Activated naive CD4-positive, alpha-beta T cell treated with anti-CD3 and anti-CD28 coated beads, Interleukin-2, amount 10 ng/mL, durations not matched to agents 7 days and 5 days (primary cell): ENCODE measurements at regions not wholly inside any gene's neighbourhood (a gene's known extent, or its start where the extent isn't known, plus 50 kb on each side); places are given as distances from the start of the nearest gene placed in this dataset.

ENCODE experiments used
- CTCF ChIA-PET: fragments of 350-600 bp; sonication (Branson Sonifier 250); formaldehyde crosslinking; loops from one replicate; lab custom pipeline; 2021; ENCODE audit warnings: antibody characterized with exemption; lab: Charles Lee
- DNase-seq: peaks from one replicate; pipeline ENCODE4 v3.0.0-alpha.2; 2020
- H3K27ac Mint-ChIP-seq: one replicate; pipeline ENCODE4 v1.8.0; 2021; ENCODE audit warnings: mild to moderate bottlenecking, moderate library complexity, mixed read lengths
- H3K27me3 Mint-ChIP-seq: one replicate; pipeline ENCODE4 v1.8.0; 2021; ENCODE audit warnings: mild to moderate bottlenecking, mixed read lengths
- H3K36me3 Mint-ChIP-seq: one replicate; pipeline ENCODE4 v1.8.0; 2021; ENCODE audit warnings: mixed read lengths
- H3K4me1 Mint-ChIP-seq: one replicate; pipeline ENCODE4 v1.8.0; 2021; ENCODE audit warnings: mixed read lengths
- H3K4me3 Mint-ChIP-seq: one replicate; pipeline ENCODE4 v1.8.0; 2021; ENCODE audit warnings: mild to moderate bottlenecking, moderate library complexity, mixed read lengths
- H3K9me3 Mint-ChIP-seq: one replicate; pipeline ENCODE4 v1.8.0; 2021; ENCODE audit warnings: mixed read lengths

GRCh38 chr7:52253953-52254352 is 781.5 kb upstream of the POM121L12 start:
- no peak for DNase-seq
- Mint-ChIP-seq H3K4me1 (no peaks in the 10 kb centered on the region), H3K27me3 (no peaks in the 10 kb centered on the region), H3K36me3 (no peaks in the 10 kb centered on the region), H3K27ac (no peak overlapping the region), H3K9me3 (peaks cover 18% of the 10 kb centered on the region), H3K4me3 (no peak overlapping the region)
- CTCF ChIA-PET: no interaction called here

GRCh38 chr7:52249741-52250140 is 785.7 kb upstream of the POM121L12 start:
- H3K36me3 Mint-ChIP-seq: no peaks in the 10 kb centered on the region
- H3K9me3 Mint-ChIP-seq: peaks cover 16% of the 10 kb centered on the region
- H3K4me3 Mint-ChIP-seq: no peak overlapping the region
- no peaks in the 10 kb centered on the region for H3K4me1 Mint-ChIP-seq
- no peak overlapping the region for H3K27ac Mint-ChIP-seq
- no peak for DNase-seq
- H3K27me3 Mint-ChIP-seq: no peaks in the 10 kb centered on the region
- CTCF ChIA-PET: no interaction called here

- no peaks in the 10 kb centered on the region for H3K27me3 Mint-ChIP-seq
- H3K36me3 Mint-ChIP-seq: no peaks in the 10 kb centered on the region
- DNase-seq: no peak
- no peaks in the 10 kb centered on the region for H3K4me1 Mint-ChIP-seq
- CTCF ChIA-PET: no interaction called here
- no peak overlapping the region for H3K27ac Mint-ChIP-seq
- no peak overlapping the region for H3K4me3 Mint-ChIP-seq
- H3K9me3 Mint-ChIP-seq: peaks cover 13% of the 10 kb centered on the region
Measured at GRCh38 chr7:52247518-52247917, 787.9 kb upstream of the POM121L12 start.

- no peak for DNase-seq
- Mint-ChIP-seq H3K4me3 (no peak overlapping the region), H3K27ac (no peak overlapping the region), H3K9me3 (peaks cover 14% of the 10 kb centered on the region), H3K27me3 (no peaks in the 10 kb centered on the region), H3K4me1 (no peaks in the 10 kb centered on the region), H3K36me3 (no peaks in the 10 kb centered on the region)
- CTCF ChIA-PET: no interaction called here
Measured at GRCh38 chr7:52243685-52244084, 791.7 kb upstream of the POM121L12 start.

GRCh38 chr7:52233248-52233647 is 802.2 kb upstream of the POM121L12 start:
- H3K27me3 Mint-ChIP-seq: no peaks in the 10 kb centered on the region
- H3K36me3 Mint-ChIP-seq: no peaks in the 10 kb centered on the region
- H3K9me3 Mint-ChIP-seq: peaks cover 17% of the 10 kb centered on the region
- H3K27ac Mint-ChIP-seq: no peak overlapping the region
- CTCF ChIA-PET: no interaction called here
- no peaks in the 10 kb centered on the region for H3K4me1 Mint-ChIP-seq
- H3K4me3 Mint-ChIP-seq: no peak overlapping the region
- no peak for DNase-seq

GRCh38 chr7:52211930-52212329 is 823.5 kb upstream of the POM121L12 start:
- no peaks in the 10 kb centered on the region for H3K36me3 Mint-ChIP-seq
- H3K4me3 Mint-ChIP-seq: no peak overlapping the region
- H3K27ac Mint-ChIP-seq: no peak overlapping the region
- no peaks in the 10 kb centered on the region for H3K27me3 Mint-ChIP-seq
- H3K9me3 Mint-ChIP-seq: peaks cover 12% of the 10 kb centered on the region
- CTCF ChIA-PET: no interaction called here
- no peaks in the 10 kb centered on the region for H3K4me1 Mint-ChIP-seq
- no peak for DNase-seq

- CTCF ChIA-PET: no interaction called here
- Mint-ChIP-seq H3K9me3 (peaks cover 15% of the 10 kb centered on the region), H3K27ac (no peak overlapping the region), H3K27me3 (no peaks in the 10 kb centered on the region), H3K4me3 (no peak overlapping the region), H3K4me1 (no peaks in the 10 kb centered on the region), H3K36me3 (no peaks in the 10 kb centered on the region)
- no peak for DNase-seq
Measured at GRCh38 chr7:52209614-52210013, 825.8 kb upstream of the POM121L12 start.

GRCh38 chr7:52197221-52197620 is 838.2 kb upstream of the POM121L12 start:
- no peak for DNase-seq
- Mint-ChIP-seq H3K36me3 (no peaks in the 10 kb centered on the region), H3K4me3 (no peak overlapping the region), H3K27me3 (no peaks in the 10 kb centered on the region), H3K27ac (no peak overlapping the region), H3K4me1 (no peaks in the 10 kb centered on the region), H3K9me3 (peaks cover 3% of the 10 kb centered on the region)
- CTCF ChIA-PET: no interaction called here

- Mint-ChIP-seq H3K4me1 (no peaks in the 10 kb centered on the region), H3K9me3 (peaks cover 3% of the 10 kb centered on the region), H3K27ac (no peak overlapping the region), H3K27me3 (no peaks in the 10 kb centered on the region), H3K36me3 (no peaks in the 10 kb centered on the region), H3K4me3 (no peak overlapping the region)
- CTCF ChIA-PET: no interaction called here
- no peak for DNase-seq
Measured at GRCh38 chr7:52195664-52196063, 839.8 kb upstream of the POM121L12 start.

- CTCF ChIA-PET: no interaction called here
Measured at GRCh38 chr7:52189153-52189778, 846.2 kb upstream of the POM121L12 start.

GRCh38 chr7:52184006-52184703 is 851.3 kb upstream of the POM121L12 start:
- no peaks in the 10 kb centered on the region for H3K4me1 Mint-ChIP-seq
- H3K4me3 Mint-ChIP-seq: no peak overlapping the region
- H3K36me3 Mint-ChIP-seq: no peaks in the 10 kb centered on the region
- DNase-seq: no peak
- CTCF ChIA-PET: no interaction called here
- no peak overlapping the region for H3K27ac Mint-ChIP-seq
- H3K27me3 Mint-ChIP-seq: no peaks in the 10 kb centered on the region
- H3K9me3 Mint-ChIP-seq: peaks cover 9% of the 10 kb centered on the region

More at GRCh38 chr7:52189153-52189778, 846.2 kb upstream of the POM121L12 start:
- Mint-ChIP-seq H3K36me3 (no peaks in the 10 kb centered on the region), H3K4me1 (no peaks in the 10 kb centered on the region), H3K27ac (no peak overlapping the region), H3K4me3 (no peak overlapping the region), H3K27me3 (no peaks in the 10 kb centered on the region), H3K9me3 (peaks cover 7% of the 10 kb centered on the region)
- DNase-seq: no peak

- Mint-ChIP-seq H3K27ac (no peak overlapping the region), H3K4me3 (no peak overlapping the region), H3K9me3 (peaks cover 9% of the 10 kb centered on the region), H3K27me3 (no peaks in the 10 kb centered on the region), H3K36me3 (no peaks in the 10 kb centered on the region), H3K4me1 (no peaks in the 10 kb centered on the region)
- no peak for DNase-seq
- CTCF ChIA-PET: no interaction called here
Measured at GRCh38 chr7:52179934-52180333, 855.5 kb upstream of the POM121L12 start.

GRCh38 chr7:52168085-52168484 is 851.5 kb upstream of the COBL start:
- Mint-ChIP-seq H3K9me3 (peaks cover 9% of the 10 kb centered on the region), H3K36me3 (no peaks in the 10 kb centered on the region), H3K27ac (no peak overlapping the region), H3K4me1 (no peaks in the 10 kb centered on the region), H3K4me3 (no peak overlapping the region), H3K27me3 (no peaks in the 10 kb centered on the region)
- CTCF ChIA-PET: no interaction called here
- no peak for DNase-seq

GRCh38 chr7:52163311-52163710 is 846.7 kb upstream of the COBL start:
- Mint-ChIP-seq H3K9me3 (peaks cover 10% of the 10 kb centered on the region), H3K27me3 (no peaks in the 10 kb centered on the region), H3K36me3 (no peaks in the 10 kb centered on the region), H3K4me1 (no peaks in the 10 kb centered on the region), H3K4me3 (no peak overlapping the region), H3K27ac (no peak overlapping the region)
- CTCF ChIA-PET: no interaction called here
- DNase-seq: no peak

- Mint-ChIP-seq H3K27ac (no peak overlapping the region), H3K27me3 (no peaks in the 10 kb centered on the region), H3K36me3 (no peaks in the 10 kb centered on the region), H3K9me3 (peaks cover 9% of the 10 kb centered on the region), H3K4me1 (no peaks in the 10 kb centered on the region), H3K4me3 (no peak overlapping the region)
- CTCF ChIA-PET: no interaction called here
- no peak for DNase-seq
Measured at GRCh38 chr7:52161483-52161882, 844.9 kb upstream of the COBL start.
